ENCODE measurements at regions not wholly inside any gene's neighbourhood (a gene's known extent, or its start where the extent isn't known, plus 50 kb on each side); places are given as distances from the start of the nearest gene placed in this dataset.
"Not testable (repeated sequence)": the region's sequence is repeated elsewhere in the genome, so short reads cannot be mapped to it uniquely, and the experiment has no call there.

GRCh38 chr17:31672161-31672819 lies 186.8 kb downstream of the COPRS start:
- in situ Hi-C loops (cut with HindIII; ENCODE audit: low pct_unique_long_range_greater_than_20kb, low sequenced_read_pairs), result no loop called here

GRCh38 chr17:31663576-31663975 lies 195.5 kb downstream of the COPRS start:
- in situ Hi-C loops (cut with HindIII; ENCODE audit: low pct_unique_long_range_greater_than_20kb, low sequenced_read_pairs), result no loop called here
- DNase-seq (ENCODE audit: low read depth, low spot score), result no peak

More at GRCh38 chr17:31672161-31672819, 186.8 kb downstream of the COPRS start:
- no peak for DNase-seq (ENCODE audit: low read depth, low spot score)

- in situ Hi-C loops (cut with HindIII; ENCODE audit: low pct_unique_long_range_greater_than_20kb, low sequenced_read_pairs), result no loop called here
- no peak for DNase-seq (ENCODE audit: low read depth, low spot score)
These were observed 198.4 kb downstream of the COPRS start for GRCh38 chr17:31660684-31661083.

- DNase-seq (ENCODE audit: low read depth, low spot score), result no peak
- in situ Hi-C loops (cut with HindIII; ENCODE audit: low pct_unique_long_range_greater_than_20kb, low sequenced_read_pairs), result no loop called here
These were observed 201.2 kb downstream of the COPRS start for GRCh38 chr17:31657876-31658275.

GRCh38 chr17:31654936-31655335 lies 204.1 kb downstream of the COPRS start:
- DNase-seq (ENCODE audit: low read depth, low spot score), result no peak
- in situ Hi-C loops (cut with HindIII; ENCODE audit: low pct_unique_long_range_greater_than_20kb, low sequenced_read_pairs), result no loop called here

- no peak for DNase-seq (ENCODE audit: low read depth, low spot score)
- in situ Hi-C loops (cut with HindIII; ENCODE audit: low pct_unique_long_range_greater_than_20kb, low sequenced_read_pairs), result no loop called here
These were observed 205.4 kb downstream of the COPRS start for GRCh38 chr17:31653691-31654090.

GRCh38 chr17:31650756-31651520 lies 208.1 kb downstream of the COPRS start:
- in situ Hi-C loops (cut with HindIII; ENCODE audit: low pct_unique_long_range_greater_than_20kb, low sequenced_read_pairs), result no loop called here
- DNase-seq (ENCODE audit: low read depth, low spot score), result no peak

GRCh38 chr17:31649302-31649701 lies 209.7 kb downstream of the COPRS start:
- in situ Hi-C loops (cut with HindIII; ENCODE audit: low pct_unique_long_range_greater_than_20kb, low sequenced_read_pairs), result no loop called here
- DNase-seq (ENCODE audit: low read depth, low spot score), result no peak

GRCh38 chr17:31647661-31648060 lies 211.4 kb downstream of the COPRS start:
- no peak for DNase-seq (ENCODE audit: low read depth, low spot score)
- in situ Hi-C loops (cut with HindIII; ENCODE audit: low pct_unique_long_range_greater_than_20kb, low sequenced_read_pairs), result no loop called here

GRCh38 chr17:31646642-31647041 lies 212.4 kb downstream of the COPRS start:
- in situ Hi-C loops (cut with HindIII; ENCODE audit: low pct_unique_long_range_greater_than_20kb, low sequenced_read_pairs), result no loop called here
- no peak for DNase-seq (ENCODE audit: low read depth, low spot score)

- no peak for DNase-seq (ENCODE audit: low read depth, low spot score)
- in situ Hi-C loops (cut with HindIII; ENCODE audit: low pct_unique_long_range_greater_than_20kb, low sequenced_read_pairs), result no loop called here
These were observed 213.7 kb downstream of the COPRS start for GRCh38 chr17:31645351-31645750.

- DNase-seq (ENCODE audit: low read depth, low spot score), result no peak
These were observed 227.3 kb downstream of the COPRS start for GRCh38 chr17:31631766-31632165.

GRCh38 chr17:31630866-31631265 lies 228.2 kb downstream of the COPRS start:
- in situ Hi-C loops (cut with HindIII; ENCODE audit: low pct_unique_long_range_greater_than_20kb, low sequenced_read_pairs); DNase-seq (ENCODE audit: low read depth, low spot score): not testable (repeated sequence)

More at GRCh38 chr17:31631766-31632165, 227.3 kb downstream of the COPRS start:
- in situ Hi-C loops (cut with HindIII; ENCODE audit: low pct_unique_long_range_greater_than_20kb, low sequenced_read_pairs), result no loop called here

GRCh38 chr17:31629696-31630470 lies 229.2 kb downstream of the COPRS start:
- DNase-seq (ENCODE audit: low read depth, low spot score), result no peak

GRCh38 chr17:31627960-31628359 lies 231.1 kb downstream of the COPRS start:
- no peak for DNase-seq (ENCODE audit: low read depth, low spot score)
- in situ Hi-C loops (cut with HindIII; ENCODE audit: low pct_unique_long_range_greater_than_20kb, low sequenced_read_pairs), result no loop called here

More at GRCh38 chr17:31629696-31630470, 229.2 kb downstream of the COPRS start:
- in situ Hi-C loops (cut with HindIII; ENCODE audit: low pct_unique_long_range_greater_than_20kb, low sequenced_read_pairs), result no loop called here

- DNase-seq (ENCODE audit: low read depth, low spot score), result no peak
- in situ Hi-C loops (cut with HindIII; ENCODE audit: low pct_unique_long_range_greater_than_20kb, low sequenced_read_pairs), result no loop called here
These were observed 232.5 kb downstream of the RAB11FIP4 start for GRCh38 chr17:31623990-31624389.

- in situ Hi-C loops (cut with HindIII; ENCODE audit: low pct_unique_long_range_greater_than_20kb, low sequenced_read_pairs), result no loop called here
- DNase-seq (ENCODE audit: low read depth, low spot score), result no peak
These were observed 231.0 kb downstream of the RAB11FIP4 start for GRCh38 chr17:31622500-31622899.

GRCh38 chr17:31621566-31621965 lies 230.1 kb downstream of the RAB11FIP4 start:
- in situ Hi-C loops (cut with HindIII; ENCODE audit: low pct_unique_long_range_greater_than_20kb, low sequenced_read_pairs), result no loop called here
- DNase-seq (ENCODE audit: low read depth, low spot score), result no peak

All from SK-MEL-5 (cell line).